ENCODE measurements at regions not wholly inside any gene's neighbourhood (a gene's known extent, or its start where the extent isn't known, plus 50 kb on each side); places are given as distances from the start of the nearest gene placed in this dataset.
A peak's percentile ranks its signal among the peaks of the same experiment; 100 is the strongest.

GRCh38 chr1:114339379-114339778, 171.6 kb downstream of the TRIM33 start:
- no peaks in the 10 kb centered on the region; a peak in 1 of 5 replicates for H3K4me1 ChIP-seq (replicated peaks in 1 of 2; ENCODE audit: control insufficient read depth in 2 of 2, insufficient read depth in 2 of 2, low read length in 2 of 2)
- no peak overlapping the region for H3K9ac ChIP-seq (ENCODE audit: insufficient read depth in 1 of 2, low read depth in 2 of 2, low read length in 2 of 2)
- ATAC-seq (no peak), FAIRE-seq (no peak), DNase-seq (ENCODE audit: extremely low read depth in 1 of 4, low spot score in 3 of 4) (no peak)
- no peak overlapping the region for H3K4me2 ChIP-seq (ENCODE audit: insufficient read depth, low read length)
- no peak overlapping the region for H3K4me3 ChIP-seq
- WGBS (ENCODE audit: insufficient coverage, low coverage, missing lambda C conversion rate): 23% methylated on average over 6 of the region's 6 CpGs
- no peaks in the 10 kb centered on the region for H3K9me1 ChIP-seq (ENCODE audit: control insufficient read depth, insufficient read depth, low read length)
- no peaks in the 10 kb centered on the region for H3K36me3 ChIP-seq (ENCODE audit: control insufficient read depth, insufficient read depth, low read length)
- TF ChIP-seq KAT7 (CRISPR knock-in tag; IDR thresholded peaks at IDR 0.05; ENCODE audit: borderline replicate concordance) (no peak), ZNF175 (CRISPR knock-in tag; IDR thresholded peaks at IDR 0.05; ENCODE audit: low read depth) (no peak), MCM3 (IDR thresholded peaks at IDR 0.05) (no peak), CEBPG (CRISPR knock-in tag; IDR thresholded peaks at IDR 0.05) (no peak), CEBPG (tag; conservative IDR thresholded peaks at IDR 0.05 in 1 of 2, IDR thresholded peaks at IDR 0.05 in 1 of 2) (no peak), NR2C2 (CRISPR knock-in tag; IDR thresholded peaks at IDR 0.05) (no peak), NR2C2 (tag; IDR thresholded peaks at IDR 0.05) (no peak)
- ChIA-PET CTCF (ENCODE audit: low intra/inter-chr PET ratio) (no interaction called here), POLR2A (interaction anchor here (0.6 to 1.5 kb wide), 4 partner anchors 15 to 700 kb away, joined by 3 to 4 read pairs (median 3); no protein-coding TSS in a partner anchor)
- BruUV-seq (replicated peaks): no TSS peak
- H4K20me1 ChIP-seq (replicated peaks; ENCODE audit: control insufficient read depth, insufficient read depth, low read length): no peaks in the 10 kb centered on the region
- H3K9me3 ChIP-seq (replicated peaks; ENCODE audit: control insufficient read depth, insufficient read depth, low read depth, low read length): no peaks in the 10 kb centered on the region
- in situ Hi-C loops (cut with MboI): no loop called here
- peaks cover 5 to 9% of the 10 kb centered on the region in 2 experiments; a peak in 3 of 5 replicates for H3K27me3 ChIP-seq (ENCODE audit: control insufficient read depth in 2 of 2, insufficient read depth in 2 of 2, low read length in 2 of 2)
- intact Hi-C loops (cut with micrococcal nuclease): no loop called here
- H2AFZ ChIP-seq (ENCODE audit: low read depth, low read length): peak overlapping the region; percentile 38; the same call in 1 of the 2 replicates
- H3K27ac ChIP-seq (ENCODE audit: extremely low read depth, low read depth, low read length): no peak overlapping the region
- no peaks in the 10 kb centered on the region for H3K79me2 ChIP-seq (ENCODE audit: control insufficient read depth, insufficient read depth, low read length)

Measured in K562 (cell line).